Vagina (tissue), 2 donors: ENCODE measurements at regions not wholly inside any gene's neighbourhood (a gene's known extent, or its start where the extent isn't known, plus 50 kb on each side); places are given as distances from the start of the nearest gene placed in this dataset.

ENCODE experiments used
- CTCF ChIP-seq, 3 experiments: fragments of 450-650 bp in 2 of 3; fragments of 200-600 bp in 1 of 3; sonication (generic) in 1 of 3; IDR thresholded peaks; one replicate each; pipeline ENCODE4 v1.5.1; 2017 to 2019; ENCODE audit warnings: antibody characterized with exemption in 3 of 3, mild to moderate bottlenecking in 2 of 3, moderate library complexity in 2 of 3
- POLR2A ChIP-seq, 2 donors: fragments of 450-650 bp; IDR thresholded peaks; one replicate each; pipeline ENCODE4 v1.6.1; 2017; ENCODE audit warnings: antibody characterized with exemption in 2 of 2, mild to moderate bottlenecking in 2 of 2, moderate library complexity in 2 of 2
- POLR2AphosphoS5 ChIP-seq, 2 donors: sonication (generic); formaldehyde crosslinking; IDR thresholded peaks; one replicate each; pipeline ENCODE4 v1.9.0; 2017; ENCODE audit warnings: antibody characterized with exemption in 2 of 2, mild to moderate bottlenecking in 2 of 2, low read depth in 1 of 2; ENCODE audit not compliant: insufficient read depth in 1 of 2

GRCh38 chr1:22262583-22262982 is 119.7 kb upstream of the WNT4 start:
- TF ChIP-seq POLR2A (IDR thresholded peaks at IDR 0.05) (no peak), CTCF (IDR thresholded peaks at IDR 0.05) (no peak), POLR2AphosphoS5 (IDR thresholded peaks at IDR 0.05; ENCODE audit: insufficient read depth in 1 of 2, low read depth in 1 of 2) (no peak)
